NB4 (cell line): ENCODE measurements at regions not wholly inside any gene's neighbourhood (a gene's known extent, or its start where the extent isn't known, plus 50 kb on each side); places are given as distances from the start of the nearest gene placed in this dataset.

ENCODE experiments used
- POLR2A ChIP-seq: IDR thresholded peaks from 2 replicates; pipeline ENCODE4 v1.6.1; 2011; ENCODE audit warnings: mild to moderate bottlenecking; ENCODE audit not compliant: insufficient read length; ENCODE audit errors: extremely low read depth
- TF ChIP-seq, protein P1 (sequence below): IDR thresholded peaks from one replicate; pipeline ENCODE4 v1.5.1; 2012; ENCODE audit warnings: low read depth, low read length
- TF ChIP-seq, protein P2 (sequence below): IDR thresholded peaks from 2 replicates; pipeline ENCODE4 v1.6.1; 2011; ENCODE audit warnings: low read depth, low read length

GRCh38 chr6:121510568-121511177 is 75.2 kb downstream of the GJA1 start:
- TF ChIP-seq, protein P1, sequence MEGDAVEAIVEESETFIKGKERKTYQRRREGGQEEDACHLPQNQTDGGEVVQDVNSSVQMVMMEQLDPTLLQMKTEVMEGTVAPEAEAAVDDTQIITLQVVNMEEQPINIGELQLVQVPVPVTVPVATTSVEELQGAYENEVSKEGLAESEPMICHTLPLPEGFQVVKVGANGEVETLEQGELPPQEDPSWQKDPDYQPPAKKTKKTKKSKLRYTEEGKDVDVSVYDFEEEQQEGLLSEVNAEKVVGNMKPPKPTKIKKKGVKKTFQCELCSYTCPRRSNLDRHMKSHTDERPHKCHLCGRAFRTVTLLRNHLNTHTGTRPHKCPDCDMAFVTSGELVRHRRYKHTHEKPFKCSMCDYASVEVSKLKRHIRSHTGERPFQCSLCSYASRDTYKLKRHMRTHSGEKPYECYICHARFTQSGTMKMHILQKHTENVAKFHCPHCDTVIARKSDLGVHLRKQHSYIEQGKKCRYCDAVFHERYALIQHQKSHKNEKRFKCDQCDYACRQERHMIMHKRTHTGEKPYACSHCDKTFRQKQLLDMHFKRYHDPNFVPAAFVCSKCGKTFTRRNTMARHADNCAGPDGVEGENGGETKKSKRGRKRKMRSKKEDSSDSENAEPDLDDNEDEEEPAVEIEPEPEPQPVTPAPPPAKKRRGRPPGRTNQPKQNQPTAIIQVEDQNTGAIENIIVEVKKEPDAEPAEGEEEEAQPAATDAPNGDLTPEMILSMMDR, result no peak
- no peak for TF ChIP-seq POLR2A
- TF ChIP-seq, protein P2, sequence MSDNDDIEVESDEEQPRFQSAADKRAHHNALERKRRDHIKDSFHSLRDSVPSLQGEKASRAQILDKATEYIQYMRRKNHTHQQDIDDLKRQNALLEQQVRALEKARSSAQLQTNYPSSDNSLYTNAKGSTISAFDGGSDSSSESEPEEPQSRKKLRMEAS, result no peak
